HCT116 (cell line): ENCODE measurements at regions not wholly inside any gene's neighbourhood (a gene's known extent, or its start where the extent isn't known, plus 50 kb on each side); places are given as distances from the start of the nearest gene placed in this dataset.

Experiments used
- ATAC-seq: fragments of 200-7000 bp; cut with Tn5 transposase; 2 replicates; pipeline ENCODE4 v1.9.1; 2020; ENCODE audit warnings: mild to moderate bottlenecking, moderate library complexity
- BruUV-seq: library from RNA; stranded (reverse); fragments of 400-500 nt; replicated peaks from 2 replicates; lab custom pipeline; 2021; lab: Mats Ljungman, UMichigan
- CTCF ChIA-PET: fragments of 300-600 bp; sonication (Branson Sonifier 250); formaldehyde crosslinking; loops from one replicate; lab custom pipeline; 2021; ENCODE audit warnings: antibody characterized with exemption; lab: Charles Lee
- POLR2A ChIA-PET: fragments of 300-600, 350-600 bp; sonication (Branson Sonifier 250); formaldehyde crosslinking; loops from one replicate; lab custom pipeline; 2021; ENCODE audit warnings: antibody characterized with exemption; lab: Charles Lee
- RAD21 ChIA-PET, 2 experiments: fragments of 300-600 bp; sonication (Branson Sonifier 250); formaldehyde crosslinking; loops; one replicate each; lab custom pipeline; 2023; ENCODE audit warnings: low total read pairs in 2 of 2; ENCODE audit not compliant: uncharacterized antibody in 2 of 2, unreplicated experiment in 2 of 2, low non-redundant PET in 1 of 2; lab: Charles Lee
- DNase-seq: peaks from one replicate; pipeline ENCODE4 v3.0.0-alpha.2; 2010; ENCODE audit warnings: low read depth, low spot score
- H2AFZ ChIP-seq: fragments of 200-600 bp; shearing (Covaris generic), sonication (generic); 2 replicates; pipeline ENCODE4 v1.6.1; 2017; ENCODE audit warnings: low read depth, mixed run types, mixed read lengths, antibody characterized with exemption, low read length; ENCODE audit not compliant: poor library complexity, severe bottlenecking
- H3K27ac ChIP-seq: 2 replicates; pipeline ENCODE4 v1.5.1; 2012; ENCODE audit warnings: low read depth, low read length
- H3K27me3 ChIP-seq: fragments of 200-600 bp; sonication (generic); 2 replicates; pipeline ENCODE4 v1.6.1; 2016; ENCODE audit warnings: mixed run types, low read length, mixed read lengths; ENCODE audit not compliant: insufficient read depth
- H3K36me3 ChIP-seq, 2 experiments: fragments of 200-500 bp in 1 of 2; fragments of 200-600 bp in 1 of 2; sonication (Bioruptor generic) in 1 of 2; sonication (generic) in 1 of 2; 2 replicates each; pipeline versions ENCODE4 v1.5.1 to v1.6.1; 2014 to 2016; ENCODE audit warnings: low read length in 2 of 2, inconsistent platforms in 1 of 2, mixed read lengths in 1 of 2, mixed run types in 1 of 2; ENCODE audit not compliant: insufficient read depth in 2 of 2, control insufficient read depth in 1 of 2
- H3K4me1 ChIP-seq, 2 experiments: fragments of 200-600 bp in 1 of 2; sonication (generic) in 1 of 2; 2 replicates each; pipeline versions ENCODE4 v1.5.1 to v1.6.1; 2012 to 2017; ENCODE audit warnings: low read length in 2 of 2, inconsistent platforms in 1 of 2, mild to moderate bottlenecking in 1 of 2, mixed read lengths in 1 of 2, mixed run types in 1 of 2, moderate library complexity in 1 of 2; ENCODE audit not compliant: insufficient read depth in 2 of 2, control insufficient read depth in 1 of 2
- H3K4me2 ChIP-seq: fragments of 200-600 bp; sonication (generic); 2 replicates; pipeline ENCODE4 v1.6.1; 2017; ENCODE audit warnings: mixed run types, low read length, mixed read lengths
- H3K4me3 ChIP-seq, 2 experiments: fragments of 200-600 bp in 1 of 2; sonication (generic) in 1 of 2; replicated peaks in 1 of 2; 2 replicates each; pipeline ENCODE4 v1.5.1; 2011 to 2016; ENCODE audit warnings: low read length in 2 of 2, control low read depth in 1 of 2, low read depth in 1 of 2, mild to moderate bottlenecking in 1 of 2, mixed read lengths in 1 of 2, mixed run types in 1 of 2
- H3K79me2 ChIP-seq: fragments of 200-600 bp; sonication (generic); 2 replicates; pipeline ENCODE4 v1.6.1; 2017; ENCODE audit warnings: mild to moderate bottlenecking, mixed run types, low read length, moderate library complexity, mixed read lengths; ENCODE audit not compliant: insufficient read depth
- H3K9ac ChIP-seq: fragments of 200-600 bp; sonication (generic); 2 replicates; pipeline ENCODE4 v1.6.1; 2016; ENCODE audit warnings: low read length, mixed read lengths
- H3K9me2 ChIP-seq: fragments of 200-600 bp; sonication (generic), shearing (Covaris generic); 2 replicates; pipeline ENCODE4 v1.6.1; 2017; ENCODE audit warnings: mixed run types, mild to moderate bottlenecking, moderate library complexity; ENCODE audit not compliant: insufficient read depth
- H3K9me3 ChIP-seq, 2 experiments: fragments of 200-500 bp in 1 of 2; fragments of 200-600 bp in 1 of 2; sonication (Bioruptor generic) in 1 of 2; sonication (generic) in 1 of 2; 2 replicates each; pipeline ENCODE4 v1.6.1; 2014 to 2017; ENCODE audit warnings: low read length in 2 of 2, mixed read lengths in 2 of 2, inconsistent platforms in 1 of 2, low read depth in 1 of 2, mild to moderate bottlenecking in 1 of 2, mixed run types in 1 of 2, moderate library complexity in 1 of 2; ENCODE audit not compliant: control insufficient read depth in 1 of 2, insufficient read depth in 1 of 2
- H4K20me1 ChIP-seq: fragments of 200-600 bp; sonication (generic), shearing (Covaris generic); 2 replicates; pipeline ENCODE4 v1.6.1; 2017; ENCODE audit warnings: mixed run types, mild to moderate bottlenecking, moderate library complexity; ENCODE audit not compliant: insufficient read depth
- CEBPB ChIP-seq: IDR thresholded peaks from 2 replicates; pipeline ENCODE4 v1.6.1; 2012; ENCODE audit warnings: low read depth
- ELF1 ChIP-seq: IDR thresholded peaks from 2 replicates; pipeline ENCODE4 v1.6.1; 2012; ENCODE audit warnings: low read depth, borderline replicate concordance
- TCF7L2 ChIP-seq: IDR thresholded peaks from 2 replicates; pipeline ENCODE4 v1.7.0; 2011; ENCODE audit warnings: borderline replicate concordance, inconsistent platforms; ENCODE audit not compliant: insufficient read depth, insufficient read length; ENCODE audit errors: extremely low read depth
- YY1 ChIP-seq: IDR thresholded peaks from 2 replicates; pipeline ENCODE4 v1.6.1; 2011; ENCODE audit warnings: low read length, low read depth, moderate library complexity, mild to moderate bottlenecking; ENCODE audit not compliant: insufficient replicate concordance; ENCODE audit errors: extremely low read depth
- intact Hi-C: fragments of 100-400 bp; cut with micrococcal nuclease; formaldehyde crosslinking; loops from 2 replicates; pipeline ENCODE4 v1.10.0; 2022

DNA sequence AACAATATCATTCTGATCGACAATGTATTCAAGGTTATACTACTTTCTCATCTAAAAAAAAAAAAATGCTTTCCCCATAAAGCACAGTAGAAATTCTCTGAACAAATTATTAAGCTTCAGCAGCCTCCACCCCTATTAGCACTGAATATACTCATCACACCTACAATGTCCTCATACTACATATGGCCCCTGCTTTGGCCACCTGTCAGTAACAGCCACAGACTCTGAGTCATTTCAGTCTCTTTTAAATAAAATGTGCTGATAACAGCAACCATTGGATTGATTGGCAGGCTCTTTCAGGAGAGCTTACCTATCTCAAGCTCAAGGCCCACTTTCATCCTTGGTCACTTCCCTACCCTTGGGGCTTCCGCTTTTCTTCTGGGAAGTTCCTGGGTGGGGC, 236.7 kb downstream of the TMX3 start:
- H3K9me2 ChIP-seq = no peaks in the 10 kb centered on the region
- DNase-seq (no peak), ATAC-seq (no peak)
- no peaks in the 10 kb centered on the region for H4K20me1 ChIP-seq
- H3K9me3 ChIP-seq = peaks cover 4 to 14% of the 10 kb centered on the region in 2 experiments; a peak in 2 of 4 replicates
- no TSS peak for BruUV-seq
- no peak for TF ChIP-seq ELF1
- no peak for TF ChIP-seq CEBPB
- TF ChIP-seq TCF7L2 = no peak
- ChIA-PET RAD21 (no interaction called here), CTCF (no interaction called here), POLR2A (no interaction called here)
- no peak overlapping the region for H3K27ac ChIP-seq
- H3K9ac ChIP-seq = no peak overlapping the region
- no peaks in the 10 kb centered on the region for H3K36me3 ChIP-seq
- H3K4me3 ChIP-seq = no peak overlapping the region
- H3K79me2 ChIP-seq = no peaks in the 10 kb centered on the region
- intact Hi-C loops = no loop called here
- no peaks in the 10 kb centered on the region for H3K4me1 ChIP-seq
- H2AFZ ChIP-seq = no peak overlapping the region
- no peak overlapping the region for H3K4me2 ChIP-seq
- H3K27me3 ChIP-seq = no peaks in the 10 kb centered on the region

DNA sequence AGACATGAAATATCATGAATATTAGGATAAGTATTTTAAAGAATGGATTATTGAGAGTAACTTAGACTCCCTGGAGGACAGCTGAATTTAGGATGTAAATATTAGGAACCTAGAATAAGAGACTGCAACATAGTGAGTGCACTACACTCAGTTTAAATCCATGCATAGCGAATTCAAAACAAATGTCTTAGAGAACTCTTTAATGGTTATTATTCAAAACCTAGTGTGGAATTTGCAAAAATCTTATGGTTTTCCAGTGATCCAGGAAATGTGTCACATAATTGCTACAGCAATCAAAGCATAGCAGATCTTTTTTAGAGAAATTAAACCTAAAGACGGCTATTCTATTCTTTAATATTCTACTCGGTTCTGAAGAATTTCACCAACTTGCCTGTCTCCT, 239.0 kb downstream of the TMX3 start:
- Histone ChIP-seq H3K79me2 (no peaks in the 10 kb centered on the region), H2AFZ (no peak overlapping the region), H4K20me1 (no peaks in the 10 kb centered on the region), H3K4me1 (no peaks in the 10 kb centered on the region), H3K36me3 (no peaks in the 10 kb centered on the region), H3K27ac (no peak overlapping the region), H3K9ac (no peak overlapping the region), H3K27me3 (no peaks in the 10 kb centered on the region), H3K9me3 (peaks cover 4 to 12% of the 10 kb centered on the region in 2 experiments; a peak in 3 of 4 replicates), H3K4me2 (no peak overlapping the region), H3K9me2 (no peaks in the 10 kb centered on the region), H3K4me3 (no peak overlapping the region)
- ChIA-PET RAD21 (no interaction called here), CTCF (no interaction called here), POLR2A (no interaction called here)
- TF ChIP-seq CEBPB = no peak
- no peak for TF ChIP-seq YY1
- ATAC-seq (no peak), DNase-seq (no peak)
- intact Hi-C loops = no loop called here
- no TSS peak for BruUV-seq
